ENCODE measurements at regions not wholly inside any gene's neighbourhood (a gene's known extent, or its start where the extent isn't known, plus 50 kb on each side); places are given as distances from the start of the nearest gene placed in this dataset.
"Not testable (repeated sequence)": the region's sequence is repeated elsewhere in the genome, so short reads cannot be mapped to it uniquely, and the experiment has no call there.

- DNase-seq (ENCODE audit: low read depth) = no peak
- TF ChIP-seq MYC (IDR thresholded peaks at IDR 0.05; ENCODE audit: low read depth, low read length) = no peak
- no peak for TF ChIP-seq MAX (IDR thresholded peaks at IDR 0.05; ENCODE audit: low read depth, low read length)
- TF ChIP-seq CTCF (IDR thresholded peaks at IDR 0.05; ENCODE audit: low read depth, low read length) = no peak
- TF ChIP-seq POLR2A (IDR thresholded peaks at IDR 0.05; ENCODE audit: extremely low read depth, insufficient read length) = no peak
Observed at GRCh38 chr5:91586232-91586631, 203.1 kb upstream of the ARRDC3 start.

GRCh38 chr5:91584352-91584751, 201.2 kb upstream of the ARRDC3 start:
- DNase-seq (ENCODE audit: low read depth) = no peak
- TF ChIP-seq POLR2A (IDR thresholded peaks at IDR 0.05; ENCODE audit: extremely low read depth, insufficient read length) = no peak
- TF ChIP-seq MYC (IDR thresholded peaks at IDR 0.05; ENCODE audit: low read depth, low read length) = no peak
- TF ChIP-seq CTCF (IDR thresholded peaks at IDR 0.05; ENCODE audit: low read depth, low read length) = no peak
- no peak for TF ChIP-seq MAX (IDR thresholded peaks at IDR 0.05; ENCODE audit: low read depth, low read length)
- H3K4me3 ChIP-seq (ENCODE audit: low read depth, low read length) = no peak overlapping the region

More at GRCh38 chr5:91586232-91586631, 203.1 kb upstream of the ARRDC3 start:
- no peak overlapping the region for H3K4me3 ChIP-seq (ENCODE audit: low read depth, low read length)

GRCh38 chr5:91566012-91566411, 182.9 kb upstream of the ARRDC3 start:
- H3K4me3 ChIP-seq (ENCODE audit: low read depth, low read length); DNase-seq (ENCODE audit: low read depth): not testable (repeated sequence)

- TF ChIP-seq MAX (IDR thresholded peaks at IDR 0.05; ENCODE audit: low read depth, low read length) (no peak), MYC (IDR thresholded peaks at IDR 0.05; ENCODE audit: low read depth, low read length) (no peak), CTCF (IDR thresholded peaks at IDR 0.05; ENCODE audit: low read depth, low read length) (no peak), POLR2A (IDR thresholded peaks at IDR 0.05; ENCODE audit: extremely low read depth, insufficient read length) (no peak)
- no peak for DNase-seq (ENCODE audit: low read depth)
- H3K4me3 ChIP-seq (ENCODE audit: low read depth, low read length) = no peak overlapping the region
Observed at GRCh38 chr5:91562922-91563321, 179.8 kb upstream of the ARRDC3 start.

GRCh38 chr5:91541696-91542095, 158.6 kb upstream of the ARRDC3 start:
- no peak for DNase-seq (ENCODE audit: low read depth)
- H3K4me3 ChIP-seq (ENCODE audit: low read depth, low read length) = no peak overlapping the region
- TF ChIP-seq POLR2A (IDR thresholded peaks at IDR 0.05; ENCODE audit: extremely low read depth, insufficient read length) = no peak
- no peak for TF ChIP-seq MAX (IDR thresholded peaks at IDR 0.05; ENCODE audit: low read depth, low read length)
- TF ChIP-seq MYC (IDR thresholded peaks at IDR 0.05; ENCODE audit: low read depth, low read length) = no peak
- no peak for TF ChIP-seq CTCF (IDR thresholded peaks at IDR 0.05; ENCODE audit: low read depth, low read length)

- H3K4me3 ChIP-seq (ENCODE audit: low read depth, low read length) = no peak overlapping the region
- TF ChIP-seq MAX (IDR thresholded peaks at IDR 0.05; ENCODE audit: low read depth, low read length) = no peak
- TF ChIP-seq POLR2A (IDR thresholded peaks at IDR 0.05; ENCODE audit: extremely low read depth, insufficient read length) = no peak
- no peak for TF ChIP-seq CTCF (IDR thresholded peaks at IDR 0.05; ENCODE audit: low read depth, low read length)
- TF ChIP-seq MYC (IDR thresholded peaks at IDR 0.05; ENCODE audit: low read depth, low read length) = no peak
- DNase-seq (ENCODE audit: low read depth) = no peak
Observed at GRCh38 chr5:91538179-91538578, 155.1 kb upstream of the ARRDC3 start.

Measured in NB4 (cell line).